ENCODE measurements at regions not wholly inside any gene's neighbourhood (a gene's known extent, or its start where the extent isn't known, plus 50 kb on each side); places are given as distances from the start of the nearest gene placed in this dataset.

- CTCF ChIA-PET = no interaction called here
- POLR2A ChIA-PET = no interaction called here
Measured at GRCh38 chr15:98493966-98494511, 154.3 kb upstream of the IGF1R start.

GRCh38 chr15:98501192-98501591 is 147.1 kb upstream of the IGF1R start:
- CTCF ChIA-PET = no interaction called here

GRCh38 chr15:98501632-98502031 is 146.7 kb upstream of the IGF1R start:
- CTCF ChIA-PET = no interaction called here
- POLR2A ChIA-PET = no interaction called here

More at GRCh38 chr15:98501192-98501591, 147.1 kb upstream of the IGF1R start:
- POLR2A ChIA-PET = no interaction called here

GRCh38 chr15:98503970-98504369 is 144.4 kb upstream of the IGF1R start:
- ChIA-PET POLR2A (no interaction called here), CTCF (no interaction called here)

GRCh38 chr15:98504998-98505397 is 143.3 kb upstream of the IGF1R start:
- CTCF ChIA-PET = no interaction called here
- POLR2A ChIA-PET = no interaction called here

GRCh38 chr15:98505611-98506031 is 142.7 kb upstream of the IGF1R start:
- ChIA-PET CTCF (no interaction called here), POLR2A (no interaction called here)

GRCh38 chr15:98506172-98506571 is 142.2 kb upstream of the IGF1R start:
- ChIA-PET CTCF (no interaction called here), POLR2A (no interaction called here)

- ChIA-PET CTCF (no interaction called here), POLR2A (no interaction called here)
Measured at GRCh38 chr15:98506711-98507110, 141.6 kb upstream of the IGF1R start.

GRCh38 chr15:98513428-98513986 is 134.8 kb upstream of the IGF1R start:
- POLR2A ChIA-PET = no interaction called here
- CTCF ChIA-PET = interaction anchor here (0.7 kb wide), 1 partner anchor 297 kb away, joined by 3 read pairs; no protein-coding TSS in a partner anchor

- POLR2A ChIA-PET = no interaction called here
- CTCF ChIA-PET = no interaction called here
Measured at GRCh38 chr15:98514034-98514622, 134.2 kb upstream of the IGF1R start.

- POLR2A ChIA-PET = interaction anchor here (0.7 kb wide), 1 partner anchor 525 kb away, joined by 3 read pairs; no protein-coding TSS in a partner anchor
- CTCF ChIA-PET = interaction anchor here (0.7 to 1.5 kb wide), 10 partner anchors 12 to 592 kb away, joined by 3 to 8 read pairs (median 4); no protein-coding TSS in a partner anchor
Measured at GRCh38 chr15:98518823-98519561, 129.3 kb upstream of the IGF1R start.

GRCh38 chr15:98519767-98520550 is 128.4 kb upstream of the IGF1R start:
- CTCF ChIA-PET = interaction anchor here (0.7 to 1.5 kb wide), 5 partner anchors 44 to 286 kb away, joined by 3 to 8 read pairs (median 4); no protein-coding TSS in a partner anchor
- POLR2A ChIA-PET = interaction anchor here (0.7 kb wide), 1 partner anchor 524 kb away, joined by 3 read pairs; no protein-coding TSS in a partner anchor

- CTCF ChIA-PET = no interaction called here
- POLR2A ChIA-PET = interaction anchor here (0.7 kb wide), 1 partner anchor 124 kb away, joined by 3 read pairs; no protein-coding TSS in a partner anchor
Measured at GRCh38 chr15:98522127-98522526, 126.2 kb upstream of the IGF1R start.

GRCh38 chr15:98523912-98524662 is 124.3 kb upstream of the IGF1R start:
- POLR2A ChIA-PET = no interaction called here
- CTCF ChIA-PET = interaction anchor here (0.7 kb wide), 1 partner anchor 134 kb away, joined by 3 read pairs; no protein-coding TSS in a partner anchor

- CTCF ChIA-PET = no interaction called here
- POLR2A ChIA-PET = no interaction called here
Measured at GRCh38 chr15:98524838-98525660, 123.3 kb upstream of the IGF1R start.

- CTCF ChIA-PET = no interaction called here
- POLR2A ChIA-PET = no interaction called here
Measured at GRCh38 chr15:98525661-98526001, 122.7 kb upstream of the IGF1R start.

- ChIA-PET CTCF (no interaction called here), POLR2A (interaction anchor here (0.9 kb wide), 1 partner anchor 121 kb away, joined by 4 read pairs; no protein-coding TSS in a partner anchor)
Measured at GRCh38 chr15:98526094-98526493, 122.2 kb upstream of the IGF1R start.

GRCh38 chr15:98528046-98528725 is 120.2 kb upstream of the IGF1R start:
- POLR2A ChIA-PET = no interaction called here
- CTCF ChIA-PET = no interaction called here

Measured in activated CD8-positive, alpha-beta memory T cell treated with anti-CD3 and anti-CD28 coated beads for 36 hours (primary cell).